HPDE6-E6E7 (cell line): ENCODE measurements at regions not wholly inside any gene's neighbourhood (a gene's known extent, or its start where the extent isn't known, plus 50 kb on each side); places are given as distances from the start of the nearest gene placed in this dataset.
A peak's percentile ranks its signal among the peaks of the same experiment; 100 is the strongest.
"Not testable (repeated sequence)": the region's sequence is repeated elsewhere in the genome, so short reads cannot be mapped to it uniquely, and the experiment has no call there.

ENCODE experiments used
- DNase-seq: peaks from one replicate; pipeline ENCODE4 v3.0.0; 2011; ENCODE audit warnings: missing footprints; ENCODE audit errors: extremely low spot score

DNA sequence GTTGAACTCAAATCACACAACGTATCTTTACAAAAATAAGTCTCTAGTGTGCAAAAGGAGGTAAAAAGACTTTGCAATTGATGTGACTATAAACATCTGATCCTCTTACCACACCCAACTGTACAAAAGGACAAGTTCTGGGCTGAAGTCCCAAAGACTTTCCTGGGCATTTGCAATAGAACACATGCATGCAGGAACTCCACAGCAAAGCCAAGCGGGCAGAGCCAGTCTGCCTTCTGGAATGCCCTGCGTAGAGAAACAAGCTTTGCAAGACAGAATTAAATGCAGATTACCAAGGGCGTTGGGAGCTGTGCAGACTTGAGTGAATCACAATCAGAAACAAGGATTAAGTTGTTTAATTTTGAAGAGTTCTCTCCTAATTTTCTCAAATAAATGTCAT, 208.4 kb upstream of the ZNF521 start:
- no peak for DNase-seq

DNA sequence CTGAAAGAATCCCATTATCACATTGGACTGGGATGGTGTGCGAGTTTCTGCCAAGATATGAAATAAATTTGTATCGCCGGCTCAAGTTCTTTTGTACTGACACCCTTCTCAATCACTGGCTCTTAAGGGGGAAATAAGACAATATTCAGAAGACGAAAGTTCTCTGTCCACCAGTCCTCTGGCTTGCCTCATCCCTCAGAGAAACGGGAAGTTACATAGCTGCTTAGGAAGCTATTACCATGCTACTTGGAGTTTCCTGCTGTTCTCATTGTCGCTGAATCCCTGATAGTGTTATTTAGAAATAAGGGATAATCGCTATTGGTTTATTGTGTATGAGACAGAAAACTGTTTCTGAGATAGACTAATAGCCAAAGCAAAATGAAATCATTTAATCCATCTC, 205.0 kb upstream of the ZNF521 start:
- no peak for DNase-seq

DNA sequence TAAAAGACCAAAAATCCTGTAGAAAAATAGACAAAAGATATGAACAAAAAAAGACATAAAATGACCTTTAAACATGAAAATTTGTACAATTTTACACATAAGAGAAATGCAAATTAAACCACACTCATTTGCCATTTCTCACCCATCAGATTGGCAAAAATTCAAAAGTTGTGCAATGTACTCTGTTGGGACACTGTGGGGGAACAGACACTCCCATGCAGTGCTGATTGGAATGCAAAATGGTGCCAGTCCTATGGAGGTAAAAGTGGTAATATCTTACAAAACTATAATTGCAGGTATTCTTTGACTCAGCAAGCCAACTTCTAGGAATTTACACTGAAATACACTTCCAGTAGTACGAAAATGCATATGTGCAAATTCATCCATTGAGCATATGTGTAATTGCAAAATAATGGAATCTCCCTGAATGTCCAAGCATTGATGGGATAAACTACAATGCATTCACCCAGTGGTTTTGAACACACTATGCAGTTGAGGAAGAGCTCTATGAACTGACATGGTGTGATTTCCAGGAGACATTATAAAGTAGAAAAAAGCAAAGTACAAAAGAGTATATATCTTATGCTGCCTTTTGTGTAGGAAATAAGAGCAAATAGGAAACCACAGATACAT, 201.8 kb upstream of the ZNF521 start:
- DNase-seq, result no peak

DNA sequence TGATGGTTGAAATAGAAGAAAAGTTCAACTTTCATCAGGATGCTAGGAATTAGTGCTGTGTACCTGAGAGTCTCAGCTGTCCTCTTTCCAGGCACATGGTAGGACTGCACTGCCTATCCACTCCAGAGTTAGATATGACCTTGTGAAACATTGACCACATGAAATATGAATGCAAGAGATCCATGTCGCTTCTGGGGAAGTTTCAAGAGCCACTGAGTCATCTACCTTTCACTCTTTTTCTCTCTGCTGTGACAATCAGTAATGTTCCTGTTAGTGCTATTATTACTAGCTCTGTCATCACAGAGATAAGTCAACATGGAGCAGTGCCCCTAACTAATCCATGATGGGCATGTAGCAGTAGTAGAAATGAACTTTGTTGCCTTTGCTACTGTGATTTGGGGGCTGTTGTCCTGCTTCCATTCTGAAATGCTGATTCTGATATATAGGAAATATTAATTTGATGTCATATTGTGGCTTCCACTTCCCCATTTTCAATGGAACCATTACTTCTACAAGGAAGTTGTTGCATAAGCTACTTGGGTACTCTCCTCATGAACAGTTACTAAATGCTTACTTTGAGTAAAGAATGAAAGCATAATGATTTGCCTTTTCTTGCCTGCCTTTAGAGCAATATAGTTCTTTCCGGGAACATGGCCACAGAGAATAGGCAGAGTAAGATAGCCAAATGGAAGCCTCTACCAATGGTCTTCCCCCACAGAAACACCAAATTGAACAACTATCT, 192.8 kb upstream of the ZNF521 start:
- DNase-seq, result no peak

- no peak for DNase-seq
Observed at GRCh38 chr18:25538175-25538922, 186.4 kb upstream of the ZNF521 start.

- DNase-seq, result no peak
Observed at GRCh38 chr18:25535495-25535894, 183.5 kb upstream of the ZNF521 start.

- DNase-seq, result no peak
Observed at GRCh38 chr18:25534401-25534800, 182.4 kb upstream of the ZNF521 start.

GRCh38 chr18:25533218-25533617, 181.3 kb upstream of the ZNF521 start:
- DNase-seq, result no peak

GRCh38 chr18:25531207-25531606, 179.2 kb upstream of the ZNF521 start:
- no peak for DNase-seq

GRCh38 chr18:25525789-25526188, 173.8 kb upstream of the ZNF521 start:
- DNase-seq, result not testable (repeated sequence)

DNA sequence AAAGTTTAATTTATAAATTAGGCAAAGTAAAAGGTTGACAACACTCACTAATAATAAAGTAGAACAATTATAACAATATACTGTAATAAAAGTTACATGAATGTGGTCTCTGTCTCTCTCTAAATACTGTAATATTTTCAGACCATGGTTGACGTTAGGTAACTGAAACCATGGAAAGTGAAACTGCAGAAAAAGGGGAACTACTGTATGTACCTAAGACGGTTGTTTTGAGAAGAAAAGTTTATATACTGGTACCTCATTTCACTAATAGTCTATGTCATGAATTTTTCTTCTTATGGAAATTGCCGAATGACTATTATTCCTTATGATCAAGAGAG, 166.7 kb upstream of the ZNF521 start:
- no peak for DNase-seq

DNA sequence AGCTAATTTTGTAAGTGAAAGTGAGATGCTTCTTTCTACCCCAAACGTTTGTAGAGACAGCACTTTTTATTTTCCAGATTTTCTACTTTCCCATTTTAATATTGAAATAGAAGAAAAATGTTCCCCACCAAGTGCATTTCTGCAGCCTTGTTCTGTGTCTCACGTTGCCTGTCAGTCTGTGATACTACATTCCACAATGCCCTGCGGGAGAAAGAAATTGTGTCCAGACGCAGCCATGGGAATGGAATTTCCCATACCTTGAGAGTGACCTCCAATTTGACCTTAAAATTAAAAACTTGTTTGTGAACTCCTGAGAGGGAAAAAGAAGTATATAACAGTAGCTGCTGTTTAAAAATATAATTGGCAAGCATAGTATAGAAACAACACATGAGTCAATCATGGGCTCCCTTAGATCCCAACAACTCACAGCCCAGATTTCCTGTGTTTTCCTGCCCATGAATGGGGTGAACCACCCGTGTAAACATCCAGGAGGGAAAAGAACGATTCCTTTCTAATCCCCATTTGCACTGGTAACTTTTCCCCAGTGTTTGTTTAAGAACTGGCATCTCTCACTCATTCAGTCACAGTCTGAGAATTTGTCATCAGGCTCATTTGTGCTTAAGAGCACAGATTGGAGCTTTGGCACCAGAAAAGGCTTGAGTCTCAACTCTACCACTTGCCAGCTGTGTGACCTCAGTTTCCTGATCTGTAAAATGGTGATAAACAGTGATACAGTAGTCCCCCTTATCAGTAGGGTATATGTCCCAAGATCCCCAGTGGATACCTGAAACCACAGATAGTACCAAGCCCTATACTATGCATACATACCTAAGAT, 166.1 kb upstream of the ZNF521 start:
- no peak for DNase-seq

DNA sequence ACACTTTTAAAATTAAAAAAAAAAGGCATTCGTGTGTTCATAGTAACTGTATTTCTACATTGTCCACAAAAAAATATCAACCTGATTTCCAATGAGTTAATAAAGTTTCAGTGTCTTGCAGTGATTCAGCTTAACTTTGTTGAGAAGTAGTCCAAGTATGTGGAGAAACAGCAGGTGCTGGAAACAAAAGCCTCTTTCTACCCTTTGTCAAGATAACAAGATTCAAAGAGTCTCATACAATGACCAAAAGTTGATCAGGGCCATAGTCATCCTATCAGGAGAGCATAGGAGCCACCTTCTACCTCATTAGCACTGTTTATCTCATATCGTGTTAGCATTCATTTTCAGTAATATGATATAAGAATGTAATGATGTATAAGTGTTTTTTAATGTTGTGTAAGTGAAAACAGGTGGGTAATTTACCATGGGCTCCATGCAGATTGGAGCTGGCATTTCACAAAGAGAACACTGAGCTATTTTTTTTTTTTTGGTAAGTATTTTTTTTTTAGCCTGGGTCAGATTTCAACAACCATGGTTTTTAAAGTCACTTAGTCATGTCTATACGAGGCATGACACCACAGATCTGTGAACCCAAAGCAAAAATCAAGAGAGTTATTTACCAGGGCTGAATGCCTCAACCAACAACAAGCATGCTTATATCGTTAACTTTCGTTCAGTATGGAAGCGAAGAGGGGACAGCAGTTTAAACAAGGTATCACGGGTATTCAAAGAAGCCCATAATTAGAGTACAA, 165.0 kb upstream of the ZNF521 start:
- no peak for DNase-seq

- no peak for DNase-seq
Observed at GRCh38 chr18:25516121-25516520, 164.2 kb upstream of the ZNF521 start.

- DNase-seq, result no peak
Observed at GRCh38 chr18:25510096-25510495, 158.1 kb upstream of the ZNF521 start.

- DNase-seq, result peak; percentile 11
Observed at GRCh38 chr18:25503567-25504081, 151.7 kb upstream of the ZNF521 start.

GRCh38 chr18:25497151-25497794, 145.3 kb upstream of the ZNF521 start:
- DNase-seq, result no peak

- DNase-seq, result no peak
Observed at GRCh38 chr18:25496544-25496943, 144.6 kb upstream of the ZNF521 start.

DNA sequence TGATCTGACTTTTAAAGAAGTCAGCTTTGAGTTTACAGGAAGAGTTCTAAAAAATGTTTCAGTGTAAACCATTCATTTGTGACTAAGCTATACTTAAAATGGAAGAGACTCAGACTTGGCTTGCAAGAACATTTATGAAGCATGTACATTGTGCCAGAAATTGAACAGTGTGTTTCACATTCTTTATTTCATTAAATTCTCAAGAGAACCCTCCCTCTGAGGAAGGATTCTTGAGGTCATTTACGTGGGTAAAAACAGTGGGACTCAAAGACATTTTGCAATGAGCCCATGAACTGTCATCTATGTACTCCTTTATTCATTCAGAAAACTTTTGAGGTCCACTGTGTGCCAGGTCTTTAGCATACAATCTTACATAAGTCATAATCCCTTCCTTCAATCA, 143.6 kb upstream of the ZNF521 start:
- no peak for DNase-seq

DNA sequence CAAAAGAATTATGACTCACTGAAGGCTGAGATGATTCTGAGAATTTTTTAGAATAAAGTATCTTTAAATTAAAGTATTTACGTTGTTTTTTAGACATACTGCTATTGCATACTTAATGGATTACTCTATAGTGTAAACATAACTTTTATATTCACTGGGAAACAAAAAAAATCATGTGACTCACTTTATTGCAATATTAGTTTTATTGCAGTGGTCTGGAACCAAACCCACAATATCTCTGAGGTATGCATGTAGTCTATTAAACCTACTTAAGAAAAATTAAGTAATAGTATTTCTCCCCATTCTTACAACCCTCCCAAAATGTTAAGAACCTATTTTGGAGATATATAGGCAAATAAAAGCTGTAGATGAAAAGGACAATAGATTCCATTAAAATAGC, 142.9 kb upstream of the ZNF521 start:
- no peak for DNase-seq

GRCh38 chr18:25493401-25493800, 141.4 kb upstream of the ZNF521 start:
- no peak for DNase-seq
